Activated B cell treated with CpG ODN at 0.5 μM for 24 hours (primary cell): ENCODE measurements at regions not wholly inside any gene's neighbourhood (a gene's known extent, or its start where the extent isn't known, plus 50 kb on each side); places are given as distances from the start of the nearest gene placed in this dataset.

Experiments used
- ATAC-seq: fragments of 200-7000 bp; cut with Tn5 transposase; one replicate; pipeline ENCODE4 v1.10.0; 2021; ENCODE audit warnings: low read depth, mild to moderate bottlenecking, moderate library complexity
- CTCF ChIA-PET: fragments of 350-600 bp; sonication (Branson Sonifier 250); formaldehyde crosslinking; loops from one replicate; lab custom pipeline; 2021; ENCODE audit warnings: antibody characterized with exemption; lab: Charles Lee
- POLR2A ChIA-PET: fragments of 350-600 bp; sonication (Branson Sonifier 250); formaldehyde crosslinking; loops from one replicate; lab custom pipeline; 2021; ENCODE audit warnings: antibody characterized with exemption; lab: Charles Lee
- DNase-seq: peaks from one replicate; pipeline ENCODE4 v3.0.0; 2022
- H3K27ac Mint-ChIP-seq: one replicate; pipeline ENCODE4 v1.8.0; 2020; ENCODE audit warnings: mixed read lengths
- H3K27me3 Mint-ChIP-seq: one replicate; pipeline ENCODE4 v1.8.0; 2021; ENCODE audit warnings: mixed read lengths
- H3K36me3 Mint-ChIP-seq: one replicate; pipeline ENCODE4 v1.8.0; 2021; ENCODE audit warnings: low read depth, mixed read lengths
- H3K4me1 Mint-ChIP-seq: one replicate; pipeline ENCODE4 v1.8.0; 2021; ENCODE audit warnings: mixed read lengths
- H3K4me3 Mint-ChIP-seq: one replicate; pipeline ENCODE4 v1.8.0; 2020; ENCODE audit warnings: mild to moderate bottlenecking, mixed read lengths
- H3K9me3 Mint-ChIP-seq: one replicate; pipeline ENCODE4 v1.8.0; 2020; ENCODE audit warnings: mixed read lengths
- CTCF ChIP-seq: fragments of 200-600 bp; IDR thresholded peaks from one replicate; pipeline ENCODE4 v1.8.0; 2022; ENCODE audit warnings: antibody characterized with exemption, mild to moderate bottlenecking
- intact Hi-C: fragments of 100-400 bp; cut with micrococcal nuclease; formaldehyde crosslinking; loops from one replicate; pipeline ENCODE4 v1.15.1; 2024

GRCh38 chr20:58135441-58136148 is 92.9 kb downstream of the ANKRD60 start:
- ChIA-PET POLR2A (no interaction called here), CTCF (no interaction called here)
- no peak for DNase-seq
- H3K4me1 Mint-ChIP-seq, result no peaks in the 10 kb centered on the region
- intact Hi-C loops, result no loop called here
- H3K4me3 Mint-ChIP-seq, result no peak overlapping the region
- H3K27me3 Mint-ChIP-seq, result peaks cover 62% of the 10 kb centered on the region
- H3K9me3 Mint-ChIP-seq, result no peaks in the 10 kb centered on the region
- no peak for ATAC-seq
- no peaks in the 10 kb centered on the region for H3K36me3 Mint-ChIP-seq
- H3K27ac Mint-ChIP-seq, result no peak overlapping the region
- no peak for TF ChIP-seq CTCF

- intact Hi-C loops, result no loop called here
- ATAC-seq, result no peak
- no peak for DNase-seq
- no peak overlapping the region for H3K27ac Mint-ChIP-seq
- H3K27me3 Mint-ChIP-seq, result peaks cover 53% of the 10 kb centered on the region
- no peaks in the 10 kb centered on the region for H3K4me1 Mint-ChIP-seq
- POLR2A ChIA-PET, result no interaction called here
- H3K36me3 Mint-ChIP-seq, result no peaks in the 10 kb centered on the region
- CTCF ChIA-PET, result no interaction called here
- H3K4me3 Mint-ChIP-seq, result no peak overlapping the region
- no peak for TF ChIP-seq CTCF
- H3K9me3 Mint-ChIP-seq, result no peaks in the 10 kb centered on the region
These were observed 95.2 kb downstream of the ANKRD60 start for GRCh38 chr20:58133020-58133808.

- DNase-seq (no peak), ATAC-seq (no peak)
- Mint-ChIP-seq H3K4me1 (no peaks in the 10 kb centered on the region), H3K27me3 (peaks cover 49% of the 10 kb centered on the region), H3K4me3 (no peak overlapping the region), H3K27ac (no peak overlapping the region), H3K36me3 (no peaks in the 10 kb centered on the region), H3K9me3 (no peaks in the 10 kb centered on the region)
- intact Hi-C loops, result no loop called here
- no peak for TF ChIP-seq CTCF
- ChIA-PET POLR2A (no interaction called here), CTCF (no interaction called here)
These were observed 96.8 kb downstream of the ANKRD60 start for GRCh38 chr20:58131551-58132142.

GRCh38 chr20:58131151-58131550 is 97.3 kb downstream of the ANKRD60 start:
- Mint-ChIP-seq H3K9me3 (no peaks in the 10 kb centered on the region), H3K27me3 (peaks cover 53% of the 10 kb centered on the region), H3K36me3 (no peaks in the 10 kb centered on the region), H3K27ac (no peak overlapping the region), H3K4me1 (no peaks in the 10 kb centered on the region), H3K4me3 (no peak overlapping the region)
- ATAC-seq (no peak), DNase-seq (no peak)
- no peak for TF ChIP-seq CTCF
- CTCF ChIA-PET, result no interaction called here
- POLR2A ChIA-PET, result no interaction called here
- intact Hi-C loops, result no loop called here

- ATAC-seq, result no peak
- ChIA-PET CTCF (no interaction called here), POLR2A (no interaction called here)
- Mint-ChIP-seq H3K27me3 (peaks cover 47% of the 10 kb centered on the region), H3K4me1 (no peaks in the 10 kb centered on the region), H3K4me3 (no peak overlapping the region), H3K36me3 (no peaks in the 10 kb centered on the region), H3K9me3 (peaks cover 2% of the 10 kb centered on the region), H3K27ac (no peak overlapping the region)
- DNase-seq, result no peak
- TF ChIP-seq CTCF, result no peak
- intact Hi-C loops, result no loop called here
These were observed 97.9 kb downstream of the ANKRD60 start for GRCh38 chr20:58130581-58130980.
